ENCODE measurements at regions not wholly inside any gene's neighbourhood (a gene's known extent, or its start where the extent isn't known, plus 50 kb on each side); places are given as distances from the start of the nearest gene placed in this dataset.
A peak's percentile ranks its signal among the peaks of the same experiment; 100 is the strongest.

DNA sequence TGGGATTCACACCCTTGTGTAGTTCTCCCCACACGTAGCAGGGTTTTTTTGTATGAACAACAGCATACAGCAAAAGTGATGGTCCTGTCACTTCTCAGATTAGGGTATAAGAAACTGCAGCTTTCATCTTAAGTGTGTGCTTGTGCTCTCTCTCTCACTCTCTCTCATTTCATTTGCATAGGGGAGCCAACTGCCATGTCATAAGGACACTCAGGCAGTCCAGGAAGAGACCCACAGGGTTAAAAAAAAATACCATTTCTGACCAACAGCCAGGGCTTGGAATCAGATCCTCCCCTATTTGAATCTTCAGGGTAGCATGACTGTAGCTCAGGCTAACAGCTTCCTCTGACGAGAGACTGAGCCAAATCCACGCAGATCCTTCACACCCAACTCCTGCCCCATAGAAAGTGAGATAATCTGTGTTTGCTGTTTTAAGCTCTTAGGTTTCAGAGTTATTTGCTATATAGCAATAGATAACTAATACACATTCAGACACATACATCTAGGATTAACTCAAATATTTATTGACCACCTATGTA, 331.2 kb downstream of the PAPSS1 start:
- no peaks in the 10 kb centered on the region for H4K20me1 ChIP-seq (ENCODE audit: control insufficient read depth, insufficient read depth)
- H3K9ac ChIP-seq (ENCODE audit: control insufficient read depth, insufficient read depth, low read length) = no peak overlapping the region
- TF ChIP-seq ZZZ3 (IDR thresholded peaks at IDR 0.05; ENCODE audit: control insufficient read depth, insufficient read length, low read depth) = no peak
- TF ChIP-seq, protein P1, sequence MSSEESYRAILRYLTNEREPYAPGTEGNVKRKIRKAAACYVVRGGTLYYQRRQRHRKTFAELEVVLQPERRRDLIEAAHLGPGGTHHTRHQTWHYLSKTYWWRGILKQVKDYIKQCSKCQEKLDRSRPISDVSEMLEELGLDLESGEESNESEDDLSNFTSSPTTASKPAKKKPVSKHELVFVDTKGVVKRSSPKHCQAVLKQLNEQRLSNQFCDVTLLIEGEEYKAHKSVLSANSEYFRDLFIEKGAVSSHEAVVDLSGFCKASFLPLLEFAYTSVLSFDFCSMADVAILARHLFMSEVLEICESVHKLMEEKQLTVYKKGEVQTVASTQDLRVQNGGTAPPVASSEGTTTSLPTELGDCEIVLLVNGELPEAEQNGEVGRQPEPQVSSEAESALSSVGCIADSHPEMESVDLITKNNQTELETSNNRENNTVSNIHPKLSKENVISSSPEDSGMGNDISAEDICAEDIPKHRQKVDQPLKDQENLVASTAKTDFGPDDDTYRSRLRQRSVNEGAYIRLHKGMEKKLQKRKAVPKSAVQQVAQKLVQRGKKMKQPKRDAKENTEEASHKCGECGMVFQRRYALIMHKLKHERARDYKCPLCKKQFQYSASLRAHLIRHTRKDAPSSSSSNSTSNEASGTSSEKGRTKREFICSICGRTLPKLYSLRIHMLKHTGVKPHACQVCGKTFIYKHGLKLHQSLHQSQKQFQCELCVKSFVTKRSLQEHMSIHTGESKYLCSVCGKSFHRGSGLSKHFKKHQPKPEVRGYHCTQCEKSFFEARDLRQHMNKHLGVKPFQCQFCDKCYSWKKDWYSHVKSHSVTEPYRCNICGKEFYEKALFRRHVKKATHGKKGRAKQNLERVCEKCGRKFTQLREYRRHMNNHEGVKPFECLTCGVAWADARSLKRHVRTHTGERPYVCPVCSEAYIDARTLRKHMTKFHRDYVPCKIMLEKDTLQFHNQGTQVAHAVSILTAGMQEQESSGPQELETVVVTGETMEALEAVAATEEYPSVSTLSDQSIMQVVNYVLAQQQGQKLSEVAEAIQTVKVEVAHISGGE (CRISPR knock-in tag; IDR thresholded peaks at IDR 0.05) = no peak
- ChIA-PET POLR2A (no interaction called here), CTCF (no interaction called here), SMC1A (ENCODE audit: uncharacterized antibody, unreplicated experiment) (no interaction called here), RAD21 (ENCODE audit: unreplicated experiment) (no interaction called here)
- FAIRE-seq = no peak
- no peak overlapping the region for H2AFZ ChIP-seq (ENCODE audit: control insufficient read depth, low read depth, low read length)
- no peaks in the 10 kb centered on the region for H3K4me1 ChIP-seq (ENCODE audit: control insufficient read depth, insufficient read depth, low read length)
- DNase-seq (ENCODE audit: low read depth, low spot score) = no peak
- no peak overlapping the region for H3K4me3 ChIP-seq
- no peaks in the 10 kb centered on the region for H3K79me2 ChIP-seq (ENCODE audit: control insufficient read depth, insufficient read depth, low read length)
- peak; percentile 36; the same call in 1 of the 3 replicates for ATAC-seq
- H3K36me3 ChIP-seq (ENCODE audit: control insufficient read depth in 2 of 2, insufficient read depth in 2 of 2, low read length in 1 of 2) = no peaks in the 10 kb centered on the region
- no peak overlapping the region for H3K4me2 ChIP-seq (ENCODE audit: control insufficient read depth, insufficient read depth)
- H3K27me3 ChIP-seq (replicated peaks in 1 of 2; ENCODE audit: control insufficient read depth in 2 of 2, insufficient read depth in 2 of 2, low read length in 1 of 2) = no peaks in the 10 kb centered on the region
- no peaks in the 10 kb centered on the region for H3K9me3 ChIP-seq (replicated peaks; ENCODE audit: control insufficient read depth, insufficient read depth, low read length)
- intact Hi-C loops (cut with micrococcal nuclease; ENCODE audit: unreplicated experiment) = no loop called here
- in situ Hi-C loops (cut with MboI) = no loop called here
- H3K27ac ChIP-seq (ENCODE audit: control insufficient read depth, insufficient read depth) = no peak overlapping the region
- WGBS (ENCODE audit: insufficient coverage, insufficient replicate concordance, low lambda C conversion rate, missing lambda C conversion rate) = 1% methylated on average over 3 of the region's 3 CpGs
- BruUV-seq (replicated peaks) = no TSS peak

DNA sequence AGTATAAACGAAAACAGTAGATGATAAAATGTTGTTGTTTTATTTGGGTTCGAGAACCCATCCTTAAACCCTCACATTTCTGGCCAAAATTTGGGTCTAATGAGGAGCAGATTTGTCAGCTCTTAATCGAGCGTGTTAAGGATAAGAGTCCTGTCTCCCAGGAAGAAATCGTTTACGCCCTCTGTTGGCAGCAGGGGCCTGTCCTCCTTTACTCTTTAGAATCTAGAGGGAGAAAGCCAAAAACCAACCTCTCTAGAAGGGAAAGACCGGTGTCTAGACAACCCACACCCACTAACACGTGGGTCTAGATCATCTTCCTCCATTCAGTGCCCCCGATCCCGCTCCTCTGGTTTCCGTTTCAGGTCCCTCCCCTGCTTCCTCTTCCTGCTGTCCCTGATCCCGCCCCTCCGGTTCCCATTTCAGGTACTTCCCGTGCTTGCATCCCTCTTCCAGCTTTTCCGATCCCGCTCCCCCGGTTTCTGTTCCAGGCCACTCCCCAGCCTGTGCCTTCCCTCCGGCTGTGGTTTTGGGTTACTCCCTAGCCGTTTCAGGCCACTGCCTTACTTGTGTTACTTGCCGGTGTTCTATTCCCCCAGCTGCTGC, 339.1 kb downstream of the PAPSS1 start:
- intact Hi-C loops (cut with micrococcal nuclease; ENCODE audit: unreplicated experiment) = no loop called here
- ChIA-PET POLR2A (no interaction called here), CTCF (no interaction called here), RAD21 (ENCODE audit: unreplicated experiment) (no interaction called here), SMC1A (ENCODE audit: uncharacterized antibody, unreplicated experiment) (no interaction called here)
- no peaks in the 10 kb centered on the region for H3K79me2 ChIP-seq (ENCODE audit: control insufficient read depth, insufficient read depth, low read length)
- no peaks in the 10 kb centered on the region for H3K4me1 ChIP-seq (ENCODE audit: control insufficient read depth, insufficient read depth, low read length)
- BruUV-seq (replicated peaks) = no TSS peak
- H3K27me3 ChIP-seq (replicated peaks in 1 of 2; ENCODE audit: control insufficient read depth in 2 of 2, insufficient read depth in 2 of 2, low read length in 1 of 2) = no peaks in the 10 kb centered on the region
- 60% methylated on average over 13 of the region's 20 CpGs for WGBS (ENCODE audit: insufficient coverage, insufficient replicate concordance, low lambda C conversion rate, missing lambda C conversion rate)
- H3K9ac ChIP-seq (ENCODE audit: control insufficient read depth, insufficient read depth, low read length) = no peak overlapping the region
- H3K4me2 ChIP-seq (ENCODE audit: control insufficient read depth, insufficient read depth) = no peak overlapping the region
- no peak overlapping the region for H3K4me3 ChIP-seq
- no peak for FAIRE-seq
- no peaks in the 10 kb centered on the region for H3K36me3 ChIP-seq (ENCODE audit: control insufficient read depth in 2 of 2, insufficient read depth in 2 of 2, low read length in 1 of 2)
- no peak for ATAC-seq
- no peak for DNase-seq (ENCODE audit: low read depth, low spot score)
- no peaks in the 10 kb centered on the region for H3K9me3 ChIP-seq (replicated peaks; ENCODE audit: control insufficient read depth, insufficient read depth, low read length)
- no peak overlapping the region for H3K27ac ChIP-seq (ENCODE audit: control insufficient read depth, insufficient read depth)
- in situ Hi-C loops (cut with MboI) = no loop called here
- H4K20me1 ChIP-seq (ENCODE audit: control insufficient read depth, insufficient read depth) = no peaks in the 10 kb centered on the region
- no peak overlapping the region for H2AFZ ChIP-seq (ENCODE audit: control insufficient read depth, low read depth, low read length)
- TF ChIP-seq ZNF384 (IDR thresholded peaks at IDR 0.05; ENCODE audit: borderline replicate concordance, low read depth, low read length) (no peak), RELA (IDR thresholded peaks at IDR 0.05; ENCODE audit: borderline replicate concordance, partially characterized antibody) (no peak), RCOR1 (conservative IDR thresholded peaks at IDR 0.05; ENCODE audit: low read depth, low read length) (no peak), TARDBP (IDR thresholded peaks at IDR 0.05; ENCODE audit: borderline replicate concordance) (no peak), IKZF2 (IDR thresholded peaks at IDR 0.05) (no peak)
- TF ChIP-seq, protein P2, sequence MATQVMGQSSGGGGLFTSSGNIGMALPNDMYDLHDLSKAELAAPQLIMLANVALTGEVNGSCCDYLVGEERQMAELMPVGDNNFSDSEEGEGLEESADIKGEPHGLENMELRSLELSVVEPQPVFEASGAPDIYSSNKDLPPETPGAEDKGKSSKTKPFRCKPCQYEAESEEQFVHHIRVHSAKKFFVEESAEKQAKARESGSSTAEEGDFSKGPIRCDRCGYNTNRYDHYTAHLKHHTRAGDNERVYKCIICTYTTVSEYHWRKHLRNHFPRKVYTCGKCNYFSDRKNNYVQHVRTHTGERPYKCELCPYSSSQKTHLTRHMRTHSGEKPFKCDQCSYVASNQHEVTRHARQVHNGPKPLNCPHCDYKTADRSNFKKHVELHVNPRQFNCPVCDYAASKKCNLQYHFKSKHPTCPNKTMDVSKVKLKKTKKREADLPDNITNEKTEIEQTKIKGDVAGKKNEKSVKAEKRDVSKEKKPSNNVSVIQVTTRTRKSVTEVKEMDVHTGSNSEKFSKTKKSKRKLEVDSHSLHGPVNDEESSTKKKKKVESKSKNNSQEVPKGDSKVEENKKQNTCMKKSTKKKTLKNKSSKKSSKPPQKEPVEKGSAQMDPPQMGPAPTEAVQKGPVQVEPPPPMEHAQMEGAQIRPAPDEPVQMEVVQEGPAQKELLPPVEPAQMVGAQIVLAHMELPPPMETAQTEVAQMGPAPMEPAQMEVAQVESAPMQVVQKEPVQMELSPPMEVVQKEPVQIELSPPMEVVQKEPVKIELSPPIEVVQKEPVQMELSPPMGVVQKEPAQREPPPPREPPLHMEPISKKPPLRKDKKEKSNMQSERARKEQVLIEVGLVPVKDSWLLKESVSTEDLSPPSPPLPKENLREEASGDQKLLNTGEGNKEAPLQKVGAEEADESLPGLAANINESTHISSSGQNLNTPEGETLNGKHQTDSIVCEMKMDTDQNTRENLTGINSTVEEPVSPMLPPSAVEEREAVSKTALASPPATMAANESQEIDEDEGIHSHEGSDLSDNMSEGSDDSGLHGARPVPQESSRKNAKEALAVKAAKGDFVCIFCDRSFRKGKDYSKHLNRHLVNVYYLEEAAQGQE (IDR thresholded peaks at IDR 0.05; ENCODE audit: low read depth, low read length) = no peak
- TF ChIP-seq, protein P3, sequence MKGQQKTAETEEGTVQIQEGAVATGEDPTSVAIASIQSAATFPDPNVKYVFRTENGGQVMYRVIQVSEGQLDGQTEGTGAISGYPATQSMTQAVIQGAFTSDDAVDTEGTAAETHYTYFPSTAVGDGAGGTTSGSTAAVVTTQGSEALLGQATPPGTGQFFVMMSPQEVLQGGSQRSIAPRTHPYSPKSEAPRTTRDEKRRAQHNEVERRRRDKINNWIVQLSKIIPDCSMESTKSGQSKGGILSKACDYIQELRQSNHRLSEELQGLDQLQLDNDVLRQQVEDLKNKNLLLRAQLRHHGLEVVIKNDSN (IDR thresholded peaks at IDR 0.05; ENCODE audit: borderline replicate concordance, extremely low read length, insufficient read depth, low read depth, low read length) = no peak
